ENCODE measurements at regions not wholly inside any gene's neighbourhood (a gene's known extent, or its start where the extent isn't known, plus 50 kb on each side); places are given as distances from the start of the nearest gene placed in this dataset.

- TF ChIP-seq PBX3 (IDR thresholded peaks at IDR 0.05; ENCODE audit: insufficient replicate concordance, low read depth, low read length), result no peak
- TF ChIP-seq CTCF (IDR thresholded peaks at IDR 0.05 in 2 of 3, conservative IDR thresholded peaks at IDR 0.05 in 1 of 3; ENCODE audit: control insufficient read depth in 2 of 3, extremely low read depth in 1 of 3, insufficient read depth in 1 of 3, low read depth in 3 of 3, low read length in 3 of 3), result no peak
- TF ChIP-seq ZNF687 (IDR thresholded peaks at IDR 0.05), result no peak
- no peak for TF ChIP-seq YY1 (IDR thresholded peaks at IDR 0.05; ENCODE audit: low read depth, low read length)
- no peak for TF ChIP-seq MYC (IDR thresholded peaks at IDR 0.05; ENCODE audit: insufficient read depth, insufficient read length, insufficient replicate concordance, low read length, severe bottlenecking)
- no peak for TF ChIP-seq POLR2AphosphoS5 (IDR thresholded peaks at IDR 0.05; ENCODE audit: low read length)
- no peak for TF ChIP-seq BCL3 (IDR thresholded peaks at IDR 0.05; ENCODE audit: borderline replicate concordance, insufficient read depth, low read depth, low read length, poor library complexity, severe bottlenecking)
- TF ChIP-seq CHD4 (IDR thresholded peaks at IDR 0.05), result no peak
- TF ChIP-seq STAT3 (IDR thresholded peaks at IDR 0.05; ENCODE audit: low read depth, low read length), result no peak
- TF ChIP-seq USF1 (IDR thresholded peaks at IDR 0.05; ENCODE audit: borderline replicate concordance, extremely low read length, insufficient read depth, low read depth, low read length), result no peak
These were observed 196.5 kb downstream of the KLF13 start for GRCh38 chr15:31523027-31523654.

Data from GM12878 (cell line).